GM23248 (cell line): ENCODE measurements at regions not wholly inside any gene's neighbourhood (a gene's known extent, or its start where the extent isn't known, plus 50 kb on each side); places are given as distances from the start of the nearest gene placed in this dataset.

Source experiments
- DNase-seq: peaks from one replicate; pipeline ENCODE4 v3.0.0-alpha.2; 2015
- H2AFZ ChIP-seq: fragments of 200-600 bp; sonication (generic); 2 replicates; pipeline ENCODE4 v1.6.1; 2016; ENCODE audit warnings: antibody characterized with exemption
- H3F3A ChIP-seq: fragments of 200-600 bp; sonication (generic); 2 replicates; pipeline ENCODE4 v1.6.1; 2016; ENCODE audit warnings: mild to moderate bottlenecking, antibody characterized with exemption, mixed run types; ENCODE audit not compliant: insufficient read depth
- H3K27ac ChIP-seq: fragments of 200-600 bp; sonication (generic); 2 replicates; pipeline ENCODE4 v1.5.1; 2016; ENCODE audit warnings: mild to moderate bottlenecking
- H3K27me3 ChIP-seq: fragments of 200-600 bp; sonication (generic); replicated peaks from 2 replicates; pipeline ENCODE4 v1.6.1; 2016; ENCODE audit warnings: mild to moderate bottlenecking; ENCODE audit not compliant: insufficient read depth
- H3K36me3 ChIP-seq: fragments of 200-600 bp; sonication (generic); 2 replicates; pipeline ENCODE4 v1.6.1; 2016; ENCODE audit warnings: low read depth, mild to moderate bottlenecking
- H3K4me1 ChIP-seq: fragments of 200-600 bp; sonication (generic); 2 replicates; pipeline ENCODE4 v1.6.1; 2016; ENCODE audit warnings: mild to moderate bottlenecking; ENCODE audit not compliant: insufficient read depth
- H3K4me2 ChIP-seq: fragments of 200-600 bp; sonication (generic); one replicate; pipeline ENCODE4 v1.6.1; 2016; ENCODE audit warnings: mild to moderate bottlenecking; ENCODE audit not compliant: unreplicated experiment
- H3K4me3 ChIP-seq: fragments of 200-600 bp; sonication (generic); 2 replicates; pipeline ENCODE4 v1.5.1; 2016; ENCODE audit warnings: mild to moderate bottlenecking
- H3K79me2 ChIP-seq: fragments of 200-600 bp; sonication (generic); 2 replicates; pipeline ENCODE4 v1.6.1; 2016; ENCODE audit warnings: mild to moderate bottlenecking; ENCODE audit not compliant: insufficient read depth
- H3K9ac ChIP-seq: fragments of 200-600 bp; sonication (generic); 2 replicates; pipeline ENCODE4 v1.6.1; 2016; ENCODE audit warnings: mild to moderate bottlenecking
- H3K9me2 ChIP-seq: fragments of 200-600 bp; sonication (generic); 2 replicates; pipeline ENCODE4 v1.6.1; 2016; ENCODE audit warnings: mixed run types, mild to moderate bottlenecking, moderate library complexity; ENCODE audit not compliant: insufficient read depth
- H3K9me3 ChIP-seq: fragments of 200-600 bp; sonication (generic); one replicate; pipeline ENCODE4 v1.6.1; 2017; ENCODE audit warnings: low read depth
- H4K20me1 ChIP-seq: fragments of 200-600 bp; sonication (generic); 2 replicates; pipeline ENCODE4 v1.6.0; 2016; ENCODE audit not compliant: insufficient read depth
- EZH2 ChIP-seq: fragments of 200-600 bp; sonication (generic); IDR thresholded peaks from 2 replicates; pipeline ENCODE4 v1.6.1; 2018; ENCODE audit warnings: antibody characterized with exemption, mild to moderate bottlenecking; ENCODE audit not compliant: insufficient read depth, poor library complexity, severe bottlenecking
- EZH2phosphoT487 ChIP-seq: fragments of 200-600 bp; sonication (generic); IDR thresholded peaks from 2 replicates; pipeline ENCODE4 v1.6.1; 2018; ENCODE audit warnings: antibody characterized with exemption, moderate library complexity, mild to moderate bottlenecking, low read depth; ENCODE audit not compliant: insufficient read depth
- WGBS, 2 experiments: methylation state at CpG; one replicate each; pipeline ENCODE4 v1.1.6; 2015 to 2017; ENCODE audit warnings: low lambda C conversion rate in 2 of 2, low coverage in 1 of 2; ENCODE audit errors: missing lambda C conversion rate in 2 of 2; 5-methylcytosine and 5-hydroxymethylcytosine counted together
- in situ Hi-C: fragments of 300-500 bp; cut with MboI; formaldehyde crosslinking; loops from 2 replicates; pipeline ENCODE4 v1.15.0; 2020

DNA sequence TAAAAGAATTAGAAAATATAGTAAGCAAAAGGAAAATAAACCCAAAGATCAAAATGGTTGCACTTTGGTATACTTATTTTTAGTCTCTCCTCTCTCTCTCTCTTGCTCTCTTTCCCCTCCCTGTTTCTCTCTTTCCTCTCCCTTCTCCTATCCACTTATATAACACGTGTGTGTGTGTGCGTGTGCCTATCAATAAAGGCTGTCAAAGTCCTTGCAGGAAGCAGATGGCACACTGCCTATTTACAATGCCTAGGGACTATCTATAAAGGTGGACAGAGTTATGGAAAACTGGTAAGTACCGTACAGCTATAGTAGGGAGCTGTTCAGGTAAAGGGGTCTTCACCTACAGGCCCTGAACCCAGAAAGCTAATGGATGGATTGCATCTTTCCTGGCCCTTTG is 161.6 kb downstream of the SQOR start:
- no peak overlapping the region for H3K4me2 ChIP-seq
- in situ Hi-C loops: no loop called here
- no peaks in the 10 kb centered on the region for H3F3A ChIP-seq
- H3K79me2 ChIP-seq: no peaks in the 10 kb centered on the region
- H3K9me3 ChIP-seq: no peaks in the 10 kb centered on the region
- DNase-seq: no peak
- no peak overlapping the region for H2AFZ ChIP-seq
- H3K36me3 ChIP-seq: no peaks in the 10 kb centered on the region
- H3K27ac ChIP-seq: no peak overlapping the region
- no peaks in the 10 kb centered on the region for H3K4me1 ChIP-seq
- no peak overlapping the region for H3K4me3 ChIP-seq
- 42 to 45% methylated on average over 3 of the region's 3 CpGs for WGBS, 2 experiments
- TF ChIP-seq EZH2 (no peak), EZH2phosphoT487 (no peak)
- H4K20me1 ChIP-seq: no peaks in the 10 kb centered on the region
- H3K9ac ChIP-seq: no peak overlapping the region
- no peaks in the 10 kb centered on the region for H3K9me2 ChIP-seq
- H3K27me3 ChIP-seq: no peaks in the 10 kb centered on the region; the same call in 1 of the 2 replicates

DNA sequence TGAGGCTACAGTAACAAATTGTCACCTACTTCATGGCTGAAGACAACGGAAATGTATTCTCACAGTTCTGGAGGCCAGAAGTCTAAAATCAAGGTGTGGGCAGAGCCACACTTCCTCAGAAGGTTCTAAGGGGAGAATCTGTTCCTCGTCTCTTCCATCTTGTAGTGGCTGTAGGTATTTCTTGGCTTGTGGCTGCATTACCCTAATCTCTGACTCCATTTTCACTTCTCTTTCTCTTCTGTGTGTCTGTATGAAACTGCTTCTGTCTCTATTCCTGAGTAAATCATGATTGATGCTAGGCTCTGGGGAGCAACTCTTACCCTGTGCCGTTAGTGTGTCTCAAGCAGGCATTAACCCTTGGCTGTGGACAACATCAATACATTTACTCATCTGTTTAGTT is 164.7 kb downstream of the SQOR start:
- Histone ChIP-seq H4K20me1 (no peaks in the 10 kb centered on the region), H3K79me2 (no peaks in the 10 kb centered on the region), H3K9me2 (no peaks in the 10 kb centered on the region), H3K36me3 (no peaks in the 10 kb centered on the region), H3K27ac (no peak overlapping the region), H3F3A (no peaks in the 10 kb centered on the region), H3K27me3 (no peaks in the 10 kb centered on the region; the same call in 1 of the 2 replicates), H3K4me3 (no peak overlapping the region), H3K4me2 (no peak overlapping the region), H2AFZ (no peak overlapping the region), H3K9me3 (no peaks in the 10 kb centered on the region), H3K4me1 (no peaks in the 10 kb centered on the region), H3K9ac (no peak overlapping the region)
- no peak for DNase-seq
- TF ChIP-seq EZH2 (no peak), EZH2phosphoT487 (no peak)
- WGBS, 2 experiments: 32 to 37% methylated on average over 3 of the region's 3 CpGs
- in situ Hi-C loops: no loop called here

DNA sequence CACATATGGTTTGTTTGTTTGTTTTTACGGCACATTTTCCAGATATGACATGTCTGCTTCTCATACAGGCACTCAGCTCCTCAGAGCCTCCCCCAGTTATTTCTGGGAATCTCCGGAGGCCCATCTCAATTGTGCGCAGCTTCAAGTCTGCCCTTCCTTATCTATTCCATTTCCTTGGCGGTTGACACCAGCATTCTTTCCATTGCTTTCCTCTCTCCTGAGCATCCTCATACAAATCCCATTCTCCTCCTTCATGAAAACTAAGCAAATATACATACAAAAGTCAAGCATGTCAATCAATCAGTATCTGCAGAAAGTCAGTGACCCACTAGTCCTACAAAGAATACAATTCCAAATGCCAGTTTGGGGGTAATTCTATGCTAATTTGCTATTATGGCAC is 166.7 kb downstream of the SQOR start:
- H3K36me3 ChIP-seq: no peaks in the 10 kb centered on the region
- no peaks in the 10 kb centered on the region for H3K9me3 ChIP-seq
- H3K4me2 ChIP-seq: no peak overlapping the region
- in situ Hi-C loops: no loop called here
- no peaks in the 10 kb centered on the region; the same call in 1 of the 2 replicates for H3K27me3 ChIP-seq
- H3K27ac ChIP-seq: no peak overlapping the region
- no peaks in the 10 kb centered on the region for H4K20me1 ChIP-seq
- H3K9me2 ChIP-seq: no peaks in the 10 kb centered on the region
- no peak for TF ChIP-seq EZH2
- no peak for TF ChIP-seq EZH2phosphoT487
- H3K79me2 ChIP-seq: no peaks in the 10 kb centered on the region
- H3K4me3 ChIP-seq: no peak overlapping the region
- H3K4me1 ChIP-seq: no peaks in the 10 kb centered on the region
- DNase-seq: no peak
- H3F3A ChIP-seq: no peaks in the 10 kb centered on the region
- 56 to 71% methylated on average over 4 of the region's 4 CpGs for WGBS, 2 experiments
- H2AFZ ChIP-seq: no peak overlapping the region
- no peak overlapping the region for H3K9ac ChIP-seq

DNA sequence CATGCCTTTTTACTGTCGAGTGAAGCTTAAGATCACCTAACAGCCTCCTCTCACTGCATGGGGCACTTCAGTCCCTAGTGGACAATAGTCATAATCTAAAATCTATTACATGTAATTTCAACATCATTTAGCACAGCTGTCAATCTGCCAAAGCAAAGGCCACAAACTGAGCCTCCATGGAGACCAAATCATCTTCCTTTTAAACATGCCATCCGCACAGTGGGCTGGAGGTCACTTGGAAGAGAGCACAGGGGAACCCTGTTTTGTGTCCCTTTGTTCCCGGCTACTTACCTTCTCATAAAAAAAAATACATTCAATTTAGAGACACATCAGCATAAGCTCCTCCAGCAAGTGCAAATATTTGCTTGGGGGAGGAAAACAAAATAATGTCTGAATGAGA is 167.3 kb downstream of the SQOR start:
- 46 to 57% methylated on average over 3 of the region's 3 CpGs for WGBS, 2 experiments

DNA sequence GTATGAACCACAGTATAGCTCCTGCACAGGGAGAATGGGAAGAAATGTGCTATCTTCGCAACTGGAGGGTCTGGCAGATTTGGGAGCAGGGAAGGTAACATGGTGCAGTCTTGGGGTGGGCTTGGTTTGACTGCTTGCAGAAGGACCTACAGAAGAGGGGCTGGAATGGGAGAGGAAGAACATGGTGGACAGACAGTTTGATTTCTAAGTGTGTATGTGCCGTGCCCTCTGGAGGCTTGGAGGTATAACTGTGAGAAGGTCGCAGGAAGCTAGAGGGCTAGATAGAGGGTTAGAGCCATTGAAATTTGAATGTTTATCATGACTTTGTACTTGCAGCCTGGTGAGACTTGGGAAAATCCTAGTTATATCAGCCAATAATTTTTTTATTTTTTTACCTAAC is 169.2 kb downstream of the SQOR start:
- no peaks in the 10 kb centered on the region for H3K79me2 ChIP-seq
- no peak overlapping the region for H2AFZ ChIP-seq
- no peak overlapping the region for H3K4me2 ChIP-seq
- H3K27ac ChIP-seq: no peak overlapping the region
- DNase-seq: no peak
- H4K20me1 ChIP-seq: no peaks in the 10 kb centered on the region
- H3K9me3 ChIP-seq: no peaks in the 10 kb centered on the region
- H3K4me3 ChIP-seq: no peak overlapping the region
- no peak for TF ChIP-seq EZH2
- TF ChIP-seq EZH2phosphoT487: no peak
- no peaks in the 10 kb centered on the region for H3K9me2 ChIP-seq
- H3K4me1 ChIP-seq: no peaks in the 10 kb centered on the region
- H3K36me3 ChIP-seq: no peaks in the 10 kb centered on the region
- no peaks in the 10 kb centered on the region; the same call in 1 of the 2 replicates for H3K27me3 ChIP-seq
- H3K9ac ChIP-seq: no peak overlapping the region
- WGBS, 2 experiments: 39 to 45% methylated on average over 3 of the region's 3 CpGs
- in situ Hi-C loops: no loop called here
- no peaks in the 10 kb centered on the region for H3F3A ChIP-seq

More for the DNA sequence above, 167.3 kb downstream of the SQOR start:
- DNase-seq: no peak
- Histone ChIP-seq H3K4me2 (no peak overlapping the region), H3K4me3 (no peak overlapping the region), H3K27ac (no peak overlapping the region), H3K36me3 (no peaks in the 10 kb centered on the region), H3K27me3 (no peaks in the 10 kb centered on the region; the same call in 1 of the 2 replicates), H3K79me2 (no peaks in the 10 kb centered on the region), H4K20me1 (no peaks in the 10 kb centered on the region), H3K9ac (no peak overlapping the region), H3K9me2 (no peaks in the 10 kb centered on the region), H3K9me3 (no peaks in the 10 kb centered on the region), H3F3A (no peaks in the 10 kb centered on the region), H2AFZ (no peak overlapping the region), H3K4me1 (no peaks in the 10 kb centered on the region)
- in situ Hi-C loops: no loop called here
- no peak for TF ChIP-seq EZH2phosphoT487
- no peak for TF ChIP-seq EZH2
